ENCODE measurements at regions not wholly inside any gene's neighbourhood (a gene's known extent, or its start where the extent isn't known, plus 50 kb on each side); places are given as distances from the start of the nearest gene placed in this dataset.

- TF ChIP-seq Cebpa-rat (IDR thresholded peaks at IDR 0.05), result no peak
- Histone ChIP-seq H3K4me1 (0 out of 2 replicates have a peak, but pooled peaks cover 6% of the 10 kb centered on the region), H3K9me3 (peaks cover 17% of the 10 kb centered on the region), H4K20me1 (no peaks in the 10 kb centered on the region), H3K27ac (no peak overlapping the region), H3K4me2 (no peak overlapping the region), H3K4me3 (no peak overlapping the region), H3K27me3 (no peaks in the 10 kb centered on the region), H3K36me3 (no peaks in the 10 kb centered on the region), H3K9ac (no peak overlapping the region)
Measured at GRCh38 chr6:6376845-6377244, 56.4 kb upstream of the F13A1 start.

DNA sequence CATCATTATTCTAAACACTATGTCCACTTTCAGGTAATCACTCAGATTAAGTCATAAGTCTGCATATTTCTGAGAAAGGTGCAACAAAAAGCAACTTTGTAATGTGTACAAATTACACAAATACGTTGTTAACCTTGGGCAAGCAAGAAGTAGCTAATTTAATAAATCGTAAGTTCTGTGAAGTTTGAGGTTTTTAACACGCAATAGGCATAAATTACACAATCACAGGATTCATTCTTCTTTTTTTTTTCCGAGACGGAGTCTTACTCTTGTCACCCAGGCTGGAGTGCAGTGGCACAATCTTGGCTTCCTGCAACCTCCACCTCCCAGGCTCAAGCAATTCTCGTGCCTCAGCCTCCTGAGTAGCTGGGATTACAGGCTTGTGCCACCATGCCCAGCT is 57.2 kb upstream of the F13A1 start:
- no peaks in the 10 kb centered on the region for H3K27me3 ChIP-seq
- 0 out of 2 replicates have a peak, but pooled peaks cover 6% of the 10 kb centered on the region for H3K4me1 ChIP-seq
- no peak overlapping the region for H3K27ac ChIP-seq
- no peak overlapping the region for H3K4me3 ChIP-seq
- no peaks in the 10 kb centered on the region for H3K36me3 ChIP-seq
- H3K9me3 ChIP-seq, result peaks cover 17% of the 10 kb centered on the region
- H4K20me1 ChIP-seq, result no peaks in the 10 kb centered on the region
- no peak overlapping the region for H3K9ac ChIP-seq
- TF ChIP-seq Cebpa-rat (IDR thresholded peaks at IDR 0.05), result no peak
- H3K4me2 ChIP-seq, result no peak overlapping the region

- H3K4me3 ChIP-seq, result no peak overlapping the region
- H3K27me3 ChIP-seq, result no peaks in the 10 kb centered on the region
- no peak overlapping the region for H3K27ac ChIP-seq
- TF ChIP-seq Cebpa-rat (IDR thresholded peaks at IDR 0.05), result no peak
- no peaks in the 10 kb centered on the region for H4K20me1 ChIP-seq
- peaks cover 8% of the 10 kb centered on the region for H3K9me3 ChIP-seq
- no peak overlapping the region for H3K4me2 ChIP-seq
- H3K9ac ChIP-seq, result no peak overlapping the region
- H3K36me3 ChIP-seq, result no peaks in the 10 kb centered on the region
- 0 out of 2 replicates have a peak, but pooled peaks cover 6% of the 10 kb centered on the region for H3K4me1 ChIP-seq
Measured at GRCh38 chr6:6379573-6379972, 59.1 kb upstream of the F13A1 start.

- Histone ChIP-seq H3K27me3 (no peaks in the 10 kb centered on the region), H3K36me3 (no peaks in the 10 kb centered on the region), H3K4me3 (no peak overlapping the region), H3K9me3 (no peaks in the 10 kb centered on the region), H3K9ac (no peak overlapping the region), H3K4me1 (peaks cover 4% of the 10 kb centered on the region; the same call in 1 of the 2 replicates), H3K4me2 (no peak overlapping the region), H4K20me1 (no peaks in the 10 kb centered on the region), H3K27ac (no peak overlapping the region)
- no peak for TF ChIP-seq Cebpa-rat (IDR thresholded peaks at IDR 0.05)
Measured at GRCh38 chr6:6384520-6384919, 64.1 kb upstream of the F13A1 start.

- Histone ChIP-seq H3K27ac (no peak overlapping the region), H3K9ac (no peak overlapping the region), H3K9me3 (no peaks in the 10 kb centered on the region), H3K4me1 (peaks cover 6% of the 10 kb centered on the region), H3K4me3 (no peak overlapping the region), H3K27me3 (no peaks in the 10 kb centered on the region), H3K36me3 (no peaks in the 10 kb centered on the region), H4K20me1 (no peaks in the 10 kb centered on the region), H3K4me2 (no peak overlapping the region)
- no peak for TF ChIP-seq Cebpa-rat (IDR thresholded peaks at IDR 0.05)
Measured at GRCh38 chr6:6386010-6386409, 65.5 kb upstream of the F13A1 start.

- no peaks in the 10 kb centered on the region for H4K20me1 ChIP-seq
- H3K4me1 ChIP-seq, result peaks cover 19% of the 10 kb centered on the region
- TF ChIP-seq Cebpa-rat (IDR thresholded peaks at IDR 0.05), result no peak
- H3K36me3 ChIP-seq, result no peaks in the 10 kb centered on the region
- H3K4me3 ChIP-seq, result no peak overlapping the region
- no peaks in the 10 kb centered on the region for H3K9me3 ChIP-seq
- no peaks in the 10 kb centered on the region for H3K27me3 ChIP-seq
- H3K9ac ChIP-seq, result no peak overlapping the region
- no peak overlapping the region for H3K27ac ChIP-seq
- H3K4me2 ChIP-seq, result peak overlapping the region; percentile 32; the same call in 1 of the 2 replicates
Measured at GRCh38 chr6:6390849-6391602, 70.6 kb upstream of the F13A1 start.

DNA sequence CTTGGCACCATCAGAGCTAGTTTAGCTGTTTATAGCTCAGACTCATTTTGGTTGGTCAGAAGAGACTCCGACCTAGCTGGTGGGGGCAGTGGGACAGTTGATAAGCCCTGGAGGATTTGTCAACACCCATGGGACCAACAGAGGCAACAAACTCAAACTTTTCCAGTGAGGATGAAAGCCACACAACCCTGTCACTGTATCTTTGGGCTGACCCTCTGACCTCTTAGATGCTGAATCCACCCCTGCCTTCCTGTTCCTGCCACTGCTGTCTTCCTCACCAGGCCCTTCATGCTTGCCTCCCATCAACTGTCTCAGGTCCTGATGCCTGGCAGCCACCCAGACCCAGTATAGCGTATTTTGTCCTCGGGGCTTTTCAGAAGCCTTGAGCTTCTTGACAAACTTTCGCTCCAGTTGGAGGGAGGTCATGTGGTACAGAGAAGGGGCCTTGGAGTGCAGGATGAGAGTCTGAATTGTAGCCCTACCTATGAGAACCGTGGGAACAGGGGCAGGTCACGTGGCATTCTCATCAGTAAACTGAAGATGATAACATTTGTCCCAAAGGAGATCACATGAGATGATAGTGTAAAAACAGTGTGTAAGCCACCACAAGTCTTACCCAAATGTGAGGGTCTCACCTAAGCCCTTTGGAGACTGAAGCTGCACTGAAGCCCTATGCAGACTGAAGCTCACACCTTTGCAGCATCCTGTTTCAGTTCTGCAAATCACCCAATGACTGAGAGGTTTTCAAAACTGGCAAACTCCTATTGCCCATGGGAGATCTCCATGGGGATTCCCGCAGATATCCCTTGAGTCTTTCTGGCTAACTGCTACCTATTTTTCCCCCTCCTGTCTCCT is 72.0 kb upstream of the F13A1 start:
- Histone ChIP-seq H3K36me3 (no peaks in the 10 kb centered on the region), H3K27me3 (no peaks in the 10 kb centered on the region), H3K4me1 (peaks cover 19% of the 10 kb centered on the region), H3K9ac (no peak overlapping the region), H3K4me2 (peak overlapping the region; percentile 3; the same call in 1 of the 2 replicates), H3K4me3 (no peak overlapping the region), H3K27ac (no peak overlapping the region), H3K9me3 (no peaks in the 10 kb centered on the region), H4K20me1 (no peaks in the 10 kb centered on the region)
- no peak for TF ChIP-seq Cebpa-rat (IDR thresholded peaks at IDR 0.05)

DNA sequence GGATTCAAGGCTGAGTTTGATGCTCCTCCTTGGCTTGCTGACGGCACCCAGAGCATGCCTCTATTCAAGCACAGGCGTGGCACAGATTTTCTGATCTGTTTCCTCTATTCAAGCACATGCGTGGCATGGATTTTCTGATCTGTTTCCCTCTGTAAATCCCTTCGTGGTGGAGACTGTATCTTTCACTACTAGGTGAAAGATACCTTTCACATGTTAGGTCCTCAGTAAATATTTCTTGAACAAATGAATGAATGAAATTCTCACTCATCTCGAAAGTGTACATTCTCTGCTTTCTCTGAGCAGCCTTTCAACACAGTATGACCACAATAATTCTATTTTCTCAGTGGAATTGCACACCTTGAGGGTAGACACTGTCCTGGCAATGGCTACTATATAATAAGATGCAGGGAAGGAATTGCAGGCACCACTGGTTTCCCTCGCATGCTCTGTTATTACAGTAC is 72.6 kb upstream of the F13A1 start:
- Histone ChIP-seq H3K9ac (no peak overlapping the region), H3K4me3 (no peak overlapping the region), H3K36me3 (no peaks in the 10 kb centered on the region), H3K9me3 (no peaks in the 10 kb centered on the region), H3K27me3 (no peaks in the 10 kb centered on the region), H3K4me2 (peak overlapping the region; percentile 3; the same call in 1 of the 2 replicates), H4K20me1 (no peaks in the 10 kb centered on the region), H3K27ac (no peak overlapping the region), H3K4me1 (peaks cover 19% of the 10 kb centered on the region)
- no peak for TF ChIP-seq Cebpa-rat (IDR thresholded peaks at IDR 0.05)

DNA sequence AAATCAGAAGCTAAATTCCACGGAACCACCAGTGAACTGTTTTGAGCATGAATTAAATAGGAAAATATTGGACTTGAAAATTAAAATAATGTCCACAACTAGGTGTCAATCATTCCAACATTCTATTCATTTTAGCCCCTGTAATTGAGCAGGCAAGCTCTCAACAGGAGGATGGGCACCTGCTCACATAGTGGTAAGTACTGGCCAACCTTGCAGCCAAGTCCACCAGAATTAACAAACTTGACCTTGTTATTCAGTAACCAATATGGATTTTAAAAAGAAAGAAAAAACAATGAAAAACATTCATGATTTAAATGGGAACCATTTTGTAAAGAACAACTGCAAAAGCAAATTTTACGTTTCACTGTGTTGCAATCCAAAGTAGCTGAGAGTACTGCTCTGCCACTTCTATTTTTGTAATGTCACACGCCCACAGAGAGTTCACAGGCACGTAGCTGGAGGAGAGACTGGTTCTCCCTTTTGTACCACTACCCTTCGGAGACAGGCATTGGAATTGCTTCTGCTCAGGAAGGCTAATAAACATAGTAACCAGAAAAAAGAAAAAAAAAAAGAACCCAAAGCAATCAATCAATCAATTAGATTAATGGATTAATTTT is 75.2 kb upstream of the F13A1 start:
- no peak for TF ChIP-seq Cebpa-rat (IDR thresholded peaks at IDR 0.05)
- no peak overlapping the region for H3K4me3 ChIP-seq
- no peaks in the 10 kb centered on the region for H3K27me3 ChIP-seq
- H3K4me1 ChIP-seq, result peaks cover 17% of the 10 kb centered on the region
- H3K9me3 ChIP-seq, result no peaks in the 10 kb centered on the region
- H3K27ac ChIP-seq, result no peak overlapping the region
- peak overlapping the region; percentile 11; the same call in 1 of the 2 replicates for H3K4me2 ChIP-seq
- H4K20me1 ChIP-seq, result no peaks in the 10 kb centered on the region
- no peaks in the 10 kb centered on the region for H3K36me3 ChIP-seq
- H3K9ac ChIP-seq, result no peak overlapping the region
